DMS53 treated with DMSO at 0.1 percent for 48 hours (cell line): ENCODE measurements at regions not wholly inside any gene's neighbourhood (a gene's known extent, or its start where the extent isn't known, plus 50 kb on each side); places are given as distances from the start of the nearest gene placed in this dataset.

Source experiments
- DNase-seq: peaks from one replicate; lab custom pipeline; 2025; ENCODE audit not compliant: unreplicated experiment; lab: John Stamatoyannopoulos, UW

GRCh38 chr5:107218457-107219193, 452.1 kb downstream of the EFNA5 start:
- no peak for DNase-seq

- no peak for DNase-seq
Observed at GRCh38 chr5:107217721-107218130, 453.0 kb downstream of the EFNA5 start.

- no peak for DNase-seq
Observed at GRCh38 chr5:107216587-107216986, 454.1 kb downstream of the EFNA5 start.

- DNase-seq, result no peak
Observed at GRCh38 chr5:107215611-107216010, 455.1 kb downstream of the EFNA5 start.

- DNase-seq, result no peak
Observed at GRCh38 chr5:107213025-107213424, 457.7 kb downstream of the EFNA5 start.

- DNase-seq, result no peak
Observed at GRCh38 chr5:107211630-107212029, 459.1 kb downstream of the EFNA5 start.

- DNase-seq, result no peak
Observed at GRCh38 chr5:107208867-107209266, 461.9 kb downstream of the EFNA5 start.

- no peak for DNase-seq
Observed at GRCh38 chr5:107204413-107204812, 466.3 kb downstream of the EFNA5 start.

GRCh38 chr5:107203243-107203642, 467.5 kb downstream of the EFNA5 start:
- no peak for DNase-seq

- no peak for DNase-seq
Observed at GRCh38 chr5:107199756-107200155, 471.0 kb downstream of the EFNA5 start.

GRCh38 chr5:107196500-107197059, 474.2 kb downstream of the EFNA5 start:
- DNase-seq, result no peak

- DNase-seq, result no peak
Observed at GRCh38 chr5:107195890-107196395, 474.8 kb downstream of the EFNA5 start.

GRCh38 chr5:107184871-107185270, 485.9 kb downstream of the EFNA5 start:
- DNase-seq, result no peak

- DNase-seq, result no peak
Observed at GRCh38 chr5:107184066-107184465, 486.7 kb downstream of the EFNA5 start.

- DNase-seq, result no peak
Observed at GRCh38 chr5:107170620-107171019, 500.1 kb downstream of the EFNA5 start.

- no peak for DNase-seq
Observed at GRCh38 chr5:107169867-107170266, 500.9 kb downstream of the EFNA5 start.

- no peak for DNase-seq
Observed at GRCh38 chr5:107168848-107169752, 501.6 kb downstream of the EFNA5 start.

- no peak for DNase-seq
Observed at GRCh38 chr5:107168086-107168485, 502.7 kb downstream of the EFNA5 start.

GRCh38 chr5:107165296-107165695, 505.4 kb downstream of the EFNA5 start:
- no peak for DNase-seq

GRCh38 chr5:107157809-107158208, 512.9 kb downstream of the EFNA5 start:
- no peak for DNase-seq

GRCh38 chr5:107155707-107156106, 515.0 kb downstream of the EFNA5 start:
- DNase-seq, result no peak

GRCh38 chr5:107154593-107154992, 516.1 kb downstream of the EFNA5 start:
- no peak for DNase-seq
